Dedifferentiated amniotic fluid mesenchymal stem cell (primary cell): ENCODE measurements at regions not wholly inside any gene's neighbourhood (a gene's known extent, or its start where the extent isn't known, plus 50 kb on each side); places are given as distances from the start of the nearest gene placed in this dataset.

Experiments used
- DNase-seq: peaks from one replicate; pipeline ENCODE4 v3.0.0-alpha.2; 2016; ENCODE audit errors: extremely low spot score

- DNase-seq = no peak
Measured at GRCh38 chr10:34866848-34867247, 51.8 kb upstream of the PARD3 start.
